ENCODE measurements at regions not wholly inside any gene's neighbourhood (a gene's known extent, or its start where the extent isn't known, plus 50 kb on each side); places are given as distances from the start of the nearest gene placed in this dataset.

DNA sequence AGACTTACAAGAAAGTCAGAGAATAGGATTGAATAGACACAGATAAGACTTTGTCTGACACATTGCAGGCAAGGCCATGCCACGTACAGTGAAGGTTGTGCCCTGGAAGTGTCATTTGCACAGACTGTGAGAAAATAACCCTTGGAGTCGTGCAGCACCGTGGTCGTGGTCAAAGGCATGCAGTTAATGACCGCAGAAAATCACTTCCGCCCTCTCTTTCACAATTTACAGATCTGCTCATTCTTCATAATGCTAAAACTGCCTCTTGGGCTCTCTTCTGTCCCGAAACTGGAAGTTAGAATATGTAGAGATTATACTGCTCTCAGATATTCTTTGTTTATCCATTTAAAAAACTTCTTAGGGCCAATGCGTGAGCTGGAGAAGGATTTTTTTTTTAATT, 73.2 kb upstream of the CTXND1 start:
- H3K9ac ChIP-seq (ENCODE audit: low read length) = no peak overlapping the region
- H3K27me3 ChIP-seq (replicated peaks in 1 of 4; ENCODE audit: control extremely low read depth in 1 of 4, control insufficient read depth in 3 of 4, insufficient read depth in 4 of 4, low read length in 3 of 4) = peaks cover 0 to 7% (median 2%) of the 10 kb centered on the region in 4 experiments
- ATAC-seq (ENCODE audit: low read depth) = no peak

GRCh38 chr15:80326270-80326669, 74.3 kb upstream of the CTXND1 start:
- no peaks in the 10 kb centered on the region for H3K79me2 ChIP-seq (ENCODE audit: control insufficient read depth, insufficient read depth, low read length)
- H3K27ac Mint-ChIP-seq = no peak overlapping the region
- H3K4me2 ChIP-seq (replicated peaks; ENCODE audit: low read depth, low read length, poor library complexity, severe bottlenecking) = no peak overlapping the region
- H2AFZ ChIP-seq (ENCODE audit: insufficient read depth, low read depth, low read length, poor library complexity, severe bottlenecking) = no peak overlapping the region
- 100% methylated on average over 1 of the region's 2 CpGs for WGBS (ENCODE audit: insufficient coverage)
- H3K27me3 ChIP-seq (replicated peaks in 1 of 4; ENCODE audit: control extremely low read depth in 1 of 4, control insufficient read depth in 3 of 4, insufficient read depth in 4 of 4, low read length in 3 of 4) = peaks cover 0 to 3% (median under 1%) of the 10 kb centered on the region in 4 experiments
- peaks cover 0 to 16% (median 0%) of the 10 kb centered on the region in 3 donors for H3K9me3 ChIP-seq (ENCODE audit: control extremely low read depth in 1 of 3, control insufficient read depth in 2 of 3, insufficient read depth in 1 of 3, low read length in 2 of 3)
- no peak overlapping the region for H3K9ac ChIP-seq (ENCODE audit: low read length)
- H3K4me1 ChIP-seq (ENCODE audit: control insufficient read depth in 2 of 2, insufficient read depth in 2 of 2, low read length in 2 of 2) = no peaks in the 10 kb centered on the region
- intact Hi-C loops (cut with micrococcal nuclease) = no loop called here
- peaks cover 2% of the 10 kb centered on the region for H3K9me3 Mint-ChIP-seq (ENCODE audit: insufficient read depth)
- no peak overlapping the region for H3K4me3 ChIP-seq (ENCODE audit: control extremely low read depth in 1 of 5, extremely low read depth in 1 of 5, insufficient read depth in 1 of 5, low read depth in 2 of 5, low read length in 4 of 5)
- H4K20me1 ChIP-seq (ENCODE audit: control insufficient read depth, insufficient read depth, low read length, poor library complexity, severe bottlenecking) = no peaks in the 10 kb centered on the region
- H3K4me1 Mint-ChIP-seq = no peaks in the 10 kb centered on the region
- ATAC-seq (ENCODE audit: low read depth) (no peak), DNase-seq (no peak)
- ChIA-PET CTCF (no interaction called here), POLR2A (no interaction called here)
- H3K36me3 ChIP-seq (replicated peaks in 1 of 2; ENCODE audit: control extremely low read depth in 1 of 2, control insufficient read depth in 1 of 2, extremely low read depth in 1 of 2, insufficient read depth in 2 of 2, low read length in 1 of 2) = no peaks in the 10 kb centered on the region
- H3K4me3 Mint-ChIP-seq = no peak overlapping the region
- TF ChIP-seq CTCF (IDR thresholded peaks at IDR 0.05) (no peak), EZH2 (IDR thresholded peaks at IDR 0.05; ENCODE audit: borderline replicate concordance, insufficient read depth, low read depth, low read length, poor library complexity, severe bottlenecking) (no peak)
- peaks cover 7% of the 10 kb centered on the region for H3K27me3 Mint-ChIP-seq
- no peak overlapping the region for H3K27ac ChIP-seq (ENCODE audit: low read length in 2 of 2)

More for the DNA sequence above, 73.2 kb upstream of the CTXND1 start:
- peaks cover 0 to 19% (median 0%) of the 10 kb centered on the region in 3 donors for H3K9me3 ChIP-seq (ENCODE audit: control extremely low read depth in 1 of 3, control insufficient read depth in 2 of 3, insufficient read depth in 1 of 3, low read length in 2 of 3)
- intact Hi-C loops (cut with micrococcal nuclease) = no loop called here
- no peak overlapping the region for H3K27ac Mint-ChIP-seq
- no peaks in the 10 kb centered on the region for H3K4me1 Mint-ChIP-seq
- H3K4me3 Mint-ChIP-seq = no peak overlapping the region
- ChIA-PET POLR2A (no interaction called here), CTCF (no interaction called here)
- WGBS (ENCODE audit: insufficient coverage) = 71% methylated on average over 1 of the region's 8 CpGs
- H3K9me3 Mint-ChIP-seq (ENCODE audit: insufficient read depth) = peaks cover 2% of the 10 kb centered on the region
- H3K27me3 Mint-ChIP-seq = peaks cover 12% of the 10 kb centered on the region
- no peak overlapping the region for H3K4me2 ChIP-seq (replicated peaks; ENCODE audit: low read depth, low read length, poor library complexity, severe bottlenecking)
- H3K4me3 ChIP-seq (ENCODE audit: control extremely low read depth in 1 of 5, extremely low read depth in 1 of 5, insufficient read depth in 1 of 5, low read depth in 2 of 5, low read length in 4 of 5) = no peak overlapping the region
- H4K20me1 ChIP-seq (ENCODE audit: control insufficient read depth, insufficient read depth, low read length, poor library complexity, severe bottlenecking) = no peaks in the 10 kb centered on the region
- no peaks in the 10 kb centered on the region for H3K79me2 ChIP-seq (ENCODE audit: control insufficient read depth, insufficient read depth, low read length)
- no peak overlapping the region for H2AFZ ChIP-seq (ENCODE audit: insufficient read depth, low read depth, low read length, poor library complexity, severe bottlenecking)
- TF ChIP-seq CTCF (IDR thresholded peaks at IDR 0.05) (no peak), EZH2 (IDR thresholded peaks at IDR 0.05; ENCODE audit: borderline replicate concordance, insufficient read depth, low read depth, low read length, poor library complexity, severe bottlenecking) (no peak)
- H3K36me3 ChIP-seq (replicated peaks in 1 of 2; ENCODE audit: control extremely low read depth in 1 of 2, control insufficient read depth in 1 of 2, extremely low read depth in 1 of 2, insufficient read depth in 2 of 2, low read length in 1 of 2) = no peaks in the 10 kb centered on the region
- H3K27ac ChIP-seq (ENCODE audit: low read length in 2 of 2) = no peak overlapping the region
- DNase-seq = no peak
- no peaks in the 10 kb centered on the region for H3K4me1 ChIP-seq (ENCODE audit: control insufficient read depth in 2 of 2, insufficient read depth in 2 of 2, low read length in 2 of 2)
